IPS-15b (cell line): ENCODE measurements at regions not wholly inside any gene's neighbourhood (a gene's known extent, or its start where the extent isn't known, plus 50 kb on each side); places are given as distances from the start of the nearest gene placed in this dataset.

Experiments used
- H3K27me3 ChIP-seq: one replicate; pipeline ENCODE4 v1.6.1; 2013; ENCODE audit warnings: low read length; ENCODE audit not compliant: control insufficient read depth, insufficient read depth
- H3K36me3 ChIP-seq: one replicate; pipeline ENCODE4 v1.6.1; 2013; ENCODE audit warnings: low read length; ENCODE audit not compliant: control insufficient read depth, insufficient read depth
- H3K4me1 ChIP-seq: one replicate; pipeline ENCODE4 v1.6.1; 2013; ENCODE audit warnings: mild to moderate bottlenecking, low read length; ENCODE audit not compliant: control insufficient read depth, insufficient read depth
- H3K4me3 ChIP-seq: one replicate; pipeline ENCODE4 v1.5.1; 2013; ENCODE audit warnings: low read depth, low read length
- H3K9ac ChIP-seq: one replicate; pipeline ENCODE4 v1.6.1; 2013; ENCODE audit warnings: low read depth, mild to moderate bottlenecking, low read length
- H3K9me3 ChIP-seq: one replicate; pipeline ENCODE4 v1.6.1; 2013; ENCODE audit warnings: mild to moderate bottlenecking, low read length; ENCODE audit not compliant: control insufficient read depth, insufficient read depth

GRCh38 chr14:29453045-29453444 is 474.6 kb downstream of the PRKD1 start:
- H3K27me3 ChIP-seq: no peaks in the 10 kb centered on the region
- no peak overlapping the region for H3K9ac ChIP-seq
- no peaks in the 10 kb centered on the region for H3K36me3 ChIP-seq
- no peaks in the 10 kb centered on the region for H3K4me1 ChIP-seq
- no peak overlapping the region for H3K4me3 ChIP-seq
- no peaks in the 10 kb centered on the region for H3K9me3 ChIP-seq

- no peaks in the 10 kb centered on the region for H3K27me3 ChIP-seq
- no peak overlapping the region for H3K9ac ChIP-seq
- H3K4me3 ChIP-seq: no peak overlapping the region
- no peaks in the 10 kb centered on the region for H3K36me3 ChIP-seq
- H3K4me1 ChIP-seq: no peaks in the 10 kb centered on the region
- H3K9me3 ChIP-seq: no peaks in the 10 kb centered on the region
Measured at GRCh38 chr14:29454026-29454693, 473.5 kb downstream of the PRKD1 start.

GRCh38 chr14:29458547-29458946 is 469.1 kb downstream of the PRKD1 start:
- H3K27me3 ChIP-seq: no peaks in the 10 kb centered on the region
- no peak overlapping the region for H3K9ac ChIP-seq
- H3K36me3 ChIP-seq: no peaks in the 10 kb centered on the region
- H3K9me3 ChIP-seq: no peaks in the 10 kb centered on the region
- no peaks in the 10 kb centered on the region for H3K4me1 ChIP-seq
- no peak overlapping the region for H3K4me3 ChIP-seq

GRCh38 chr14:29459531-29459930 is 468.1 kb downstream of the PRKD1 start:
- H3K4me1 ChIP-seq: no peaks in the 10 kb centered on the region
- H3K9me3 ChIP-seq: no peaks in the 10 kb centered on the region
- no peak overlapping the region for H3K4me3 ChIP-seq
- H3K36me3 ChIP-seq: no peaks in the 10 kb centered on the region
- H3K27me3 ChIP-seq: no peaks in the 10 kb centered on the region
- H3K9ac ChIP-seq: no peak overlapping the region

- no peaks in the 10 kb centered on the region for H3K36me3 ChIP-seq
- H3K9me3 ChIP-seq: no peaks in the 10 kb centered on the region
- no peaks in the 10 kb centered on the region for H3K27me3 ChIP-seq
- H3K9ac ChIP-seq: no peak overlapping the region
- no peak overlapping the region for H3K4me3 ChIP-seq
- H3K4me1 ChIP-seq: no peaks in the 10 kb centered on the region
Measured at GRCh38 chr14:29459969-29460560, 467.6 kb downstream of the PRKD1 start.

- no peak overlapping the region for H3K9ac ChIP-seq
- no peaks in the 10 kb centered on the region for H3K4me1 ChIP-seq
- H3K4me3 ChIP-seq: no peak overlapping the region
- no peaks in the 10 kb centered on the region for H3K27me3 ChIP-seq
- H3K9me3 ChIP-seq: no peaks in the 10 kb centered on the region
- no peaks in the 10 kb centered on the region for H3K36me3 ChIP-seq
Measured at GRCh38 chr14:29461101-29461500, 466.5 kb downstream of the PRKD1 start.

GRCh38 chr14:29461506-29461905 is 466.1 kb downstream of the PRKD1 start:
- Histone ChIP-seq H3K4me3 (no peak overlapping the region), H3K27me3 (no peaks in the 10 kb centered on the region), H3K4me1 (no peaks in the 10 kb centered on the region), H3K36me3 (no peaks in the 10 kb centered on the region), H3K9me3 (no peaks in the 10 kb centered on the region), H3K9ac (no peak overlapping the region)

- Histone ChIP-seq H3K9me3 (no peaks in the 10 kb centered on the region), H3K4me1 (no peaks in the 10 kb centered on the region), H3K9ac (no peak overlapping the region), H3K36me3 (no peaks in the 10 kb centered on the region), H3K27me3 (no peaks in the 10 kb centered on the region), H3K4me3 (no peak overlapping the region)
Measured at GRCh38 chr14:29462321-29462720, 465.3 kb downstream of the PRKD1 start.

GRCh38 chr14:29462772-29463171 is 464.9 kb downstream of the PRKD1 start:
- Histone ChIP-seq H3K27me3 (no peaks in the 10 kb centered on the region), H3K9me3 (no peaks in the 10 kb centered on the region), H3K4me1 (no peaks in the 10 kb centered on the region), H3K36me3 (no peaks in the 10 kb centered on the region), H3K9ac (no peak overlapping the region), H3K4me3 (no peak overlapping the region)

- Histone ChIP-seq H3K9ac (no peak overlapping the region), H3K9me3 (no peaks in the 10 kb centered on the region)
Measured at GRCh38 chr14:29463727-29464395, 463.8 kb downstream of the PRKD1 start.

GRCh38 chr14:29465095-29465494 is 462.6 kb downstream of the PRKD1 start:
- no peaks in the 10 kb centered on the region for H3K27me3 ChIP-seq
- H3K4me1 ChIP-seq: no peaks in the 10 kb centered on the region
- no peaks in the 10 kb centered on the region for H3K9me3 ChIP-seq
- no peak overlapping the region for H3K9ac ChIP-seq
- H3K36me3 ChIP-seq: no peaks in the 10 kb centered on the region
- H3K4me3 ChIP-seq: no peak overlapping the region

More at GRCh38 chr14:29463727-29464395, 463.8 kb downstream of the PRKD1 start:
- Histone ChIP-seq H3K4me1 (no peaks in the 10 kb centered on the region), H3K36me3 (no peaks in the 10 kb centered on the region), H3K4me3 (no peak overlapping the region), H3K27me3 (no peaks in the 10 kb centered on the region)

GRCh38 chr14:29475641-29476040 is 452.0 kb downstream of the PRKD1 start:
- no peak overlapping the region for H3K4me3 ChIP-seq
- H3K9ac ChIP-seq: no peak overlapping the region
- H3K27me3 ChIP-seq: no peaks in the 10 kb centered on the region
- no peaks in the 10 kb centered on the region for H3K4me1 ChIP-seq
- no peaks in the 10 kb centered on the region for H3K9me3 ChIP-seq
- H3K36me3 ChIP-seq: no peaks in the 10 kb centered on the region
